ENCODE measurements at regions not wholly inside any gene's neighbourhood (a gene's known extent, or its start where the extent isn't known, plus 50 kb on each side); places are given as distances from the start of the nearest gene placed in this dataset.
"Not testable (repeated sequence)": the region's sequence is repeated elsewhere in the genome, so short reads cannot be mapped to it uniquely, and the experiment has no call there.

DNA sequence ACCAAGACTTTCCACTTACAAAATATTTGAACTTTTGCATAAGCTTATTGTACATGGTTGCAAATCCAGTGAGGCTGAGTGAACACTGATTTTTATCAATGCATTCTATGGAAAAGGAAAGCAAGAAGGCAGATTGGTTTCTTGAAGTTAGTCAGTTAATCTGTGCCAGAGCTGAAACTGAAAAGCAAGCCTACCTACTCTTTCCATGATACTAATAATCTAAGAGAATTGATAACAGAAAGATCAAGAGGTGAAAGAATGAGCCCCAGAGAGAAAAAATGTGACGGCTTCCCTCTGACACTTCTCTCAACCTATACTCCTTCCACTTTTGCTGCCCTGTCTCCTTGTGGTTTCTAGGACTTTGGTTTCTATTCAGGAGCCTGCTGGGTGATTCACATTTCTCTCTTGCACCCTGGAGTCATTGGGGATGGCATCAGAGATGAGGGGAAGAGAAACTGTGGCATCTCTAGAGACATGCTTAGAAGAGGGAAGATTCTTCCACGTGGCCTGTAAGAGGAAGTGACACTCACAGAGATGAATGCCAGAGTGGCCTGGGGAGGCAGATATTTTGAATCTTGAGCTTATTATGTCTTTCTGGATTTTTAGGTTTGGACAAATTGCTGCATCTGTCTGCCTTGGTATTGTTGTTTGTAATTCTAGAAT, 158.6 kb upstream of the RIMS1 start:
- DNase-seq: peak; percentile 13

GRCh38 chr6:71730284-71730683, 156.1 kb upstream of the RIMS1 start:
- DNase-seq: no peak

DNA sequence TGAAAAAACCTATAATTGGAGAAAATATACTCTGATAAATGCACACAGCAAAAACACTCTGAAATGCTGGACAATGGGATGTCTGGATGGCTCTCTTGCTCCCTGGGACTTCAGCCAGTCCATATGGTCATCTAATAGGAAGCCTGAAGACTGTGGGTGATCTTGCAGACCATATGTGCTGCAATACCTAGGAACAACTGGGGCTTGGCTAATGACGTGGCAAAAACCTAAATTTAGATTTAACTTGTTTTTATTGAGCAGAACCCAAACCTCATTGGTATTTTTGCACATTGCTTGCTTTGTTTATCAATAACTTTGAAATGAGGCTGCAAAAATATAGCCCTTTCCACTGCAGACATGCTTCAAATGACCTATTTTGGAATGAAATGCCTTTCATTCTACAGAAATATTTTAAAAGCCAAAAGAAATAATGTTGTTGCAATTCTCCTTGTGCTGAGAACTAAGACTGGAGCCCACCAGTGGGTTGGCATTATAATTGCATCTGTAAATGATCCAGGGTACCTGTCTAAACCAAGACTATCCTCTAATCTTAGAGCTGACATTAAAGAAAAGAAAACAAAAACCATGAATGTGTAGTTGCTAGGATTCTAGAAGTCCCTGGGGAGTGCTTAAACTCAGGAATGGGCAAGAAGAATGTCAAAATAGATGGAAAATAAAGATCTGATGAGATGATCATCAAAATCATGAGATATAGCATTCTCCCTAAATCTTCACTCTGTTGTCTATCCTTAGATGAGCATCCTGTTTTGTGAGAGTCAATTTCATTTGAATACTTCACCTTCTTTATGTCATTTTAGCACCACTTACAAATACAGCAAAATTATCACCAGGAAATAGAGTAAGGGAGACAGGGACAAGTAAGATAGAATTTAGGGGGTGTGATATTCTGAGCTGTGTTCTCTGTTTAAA, 152.1 kb upstream of the RIMS1 start:
- DNase-seq: peak; percentile 67

DNA sequence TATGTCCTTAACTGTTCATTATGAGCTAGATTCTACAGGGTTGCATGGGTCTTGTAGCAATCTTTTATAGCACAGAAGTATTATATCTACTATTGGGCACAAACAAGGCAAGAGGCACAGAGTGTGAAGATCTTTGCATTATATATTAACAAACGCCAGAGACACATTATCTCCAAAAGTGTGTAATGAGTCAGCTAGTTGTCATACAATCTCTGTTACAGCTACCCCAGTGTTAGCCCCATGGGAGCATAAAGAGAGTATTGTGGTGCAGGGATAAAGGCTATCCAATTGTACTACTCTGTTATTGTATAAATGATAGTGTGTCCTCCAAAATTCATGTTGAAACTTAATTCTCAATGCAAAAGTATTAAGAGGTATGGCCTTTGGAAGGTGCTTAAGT, 148.4 kb upstream of the RIMS1 start:
- DNase-seq: no peak

GRCh38 chr6:71745525-71745924, 140.8 kb upstream of the RIMS1 start:
- no peak for DNase-seq

DNA sequence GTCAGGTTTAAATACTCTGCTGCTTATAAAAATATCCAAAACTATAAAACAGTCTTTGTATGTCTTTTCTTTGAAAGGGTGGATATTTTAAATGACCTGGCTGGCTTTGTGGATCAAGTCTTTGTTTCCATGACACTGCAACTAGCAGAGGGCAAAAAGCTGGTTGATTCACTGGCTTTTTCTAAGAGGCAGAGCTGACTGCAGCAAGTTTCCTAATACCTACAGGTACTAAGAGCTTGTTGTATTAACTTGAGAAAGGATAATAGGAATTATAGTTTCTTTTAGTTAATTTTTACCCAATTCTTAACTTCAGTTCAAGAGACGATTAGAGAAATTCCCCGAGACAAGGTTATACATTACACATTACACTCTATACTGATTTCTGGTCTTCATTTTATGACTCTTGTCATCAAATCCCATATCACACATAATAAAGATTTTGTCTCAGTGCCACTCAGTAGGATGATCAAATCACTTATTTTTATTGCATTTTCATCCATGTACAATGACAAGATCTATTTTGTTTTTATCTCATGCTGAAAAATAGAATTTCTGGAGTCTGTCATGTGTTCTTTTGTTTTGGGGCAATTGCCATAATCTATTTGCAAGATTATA, 120.1 kb upstream of the RIMS1 start:
- no peak for DNase-seq

GRCh38 chr6:71766796-71767195, 119.6 kb upstream of the RIMS1 start:
- no peak for DNase-seq

- DNase-seq: no peak
Observed at GRCh38 chr6:71768356-71768755, 118.0 kb upstream of the RIMS1 start.

GRCh38 chr6:71808865-71809264, 77.5 kb upstream of the RIMS1 start:
- DNase-seq: no peak

GRCh38 chr6:71810880-71811279, 75.5 kb upstream of the RIMS1 start:
- DNase-seq: no peak

- DNase-seq: no peak
Observed at GRCh38 chr6:71822625-71823024, 63.7 kb upstream of the RIMS1 start.

GRCh38 chr6:71832110-71832764, 54.1 kb upstream of the RIMS1 start:
- not testable (repeated sequence) for DNase-seq
